DMS53 treated with DMSO at 0.1 percent for 48 hours (cell line): ENCODE measurements at regions not wholly inside any gene's neighbourhood (a gene's known extent, or its start where the extent isn't known, plus 50 kb on each side); places are given as distances from the start of the nearest gene placed in this dataset.

Experiments used
- DNase-seq: peaks from one replicate; lab custom pipeline; 2025; ENCODE audit not compliant: unreplicated experiment; lab: John Stamatoyannopoulos, UW

- no peak for DNase-seq
Measured at GRCh38 chr6:146865756-146866379, 267.1 kb downstream of the ADGB start.

GRCh38 chr6:146866731-146867414 lies 268.1 kb downstream of the ADGB start:
- no peak for DNase-seq

DNA sequence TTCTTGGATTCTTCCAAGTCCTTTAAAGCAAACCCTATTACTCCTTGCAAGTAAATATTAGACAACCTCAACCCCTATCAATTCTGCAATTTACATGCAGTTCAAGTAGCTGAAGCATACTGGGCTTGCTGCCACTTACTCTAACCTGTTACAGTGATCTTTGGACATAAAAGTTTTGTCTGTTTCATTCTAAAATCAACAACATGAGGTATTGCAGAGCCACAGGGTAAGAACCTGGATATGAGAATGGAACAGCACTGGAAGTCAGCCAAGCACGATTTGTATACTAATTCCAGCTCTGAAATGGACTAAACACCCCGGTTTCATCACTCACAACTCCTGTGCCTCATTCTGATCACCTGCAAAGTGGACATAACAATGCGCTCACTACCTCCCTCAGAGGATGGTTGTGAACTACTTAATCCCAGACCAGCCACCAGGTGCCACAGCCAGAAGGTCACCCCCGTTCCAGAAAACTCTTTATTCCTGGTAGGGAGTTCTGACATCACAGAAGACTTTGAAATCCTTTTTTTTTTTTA lies 270.0 kb downstream of the ADGB start:
- DNase-seq, result no peak

DNA sequence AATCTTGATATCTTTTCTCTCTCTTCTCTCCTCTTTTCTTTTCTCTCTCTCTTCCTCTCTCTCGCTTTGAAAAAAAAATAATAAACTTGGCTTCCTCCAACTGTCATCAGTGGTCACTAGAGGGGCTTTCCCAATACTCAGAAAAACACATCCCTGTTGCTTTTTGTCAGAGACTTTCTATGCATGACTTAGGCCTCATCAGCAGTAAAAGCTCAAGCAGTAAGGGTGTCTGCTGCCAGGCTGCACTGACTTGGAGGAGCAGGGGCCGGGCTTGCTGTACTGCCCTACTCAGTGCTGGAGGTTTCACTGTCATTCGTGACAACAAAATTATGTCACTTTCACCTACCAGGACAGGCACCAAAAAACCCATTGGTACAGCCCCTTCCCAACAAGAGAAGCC lies 272.0 kb downstream of the ADGB start:
- no peak for DNase-seq

DNA sequence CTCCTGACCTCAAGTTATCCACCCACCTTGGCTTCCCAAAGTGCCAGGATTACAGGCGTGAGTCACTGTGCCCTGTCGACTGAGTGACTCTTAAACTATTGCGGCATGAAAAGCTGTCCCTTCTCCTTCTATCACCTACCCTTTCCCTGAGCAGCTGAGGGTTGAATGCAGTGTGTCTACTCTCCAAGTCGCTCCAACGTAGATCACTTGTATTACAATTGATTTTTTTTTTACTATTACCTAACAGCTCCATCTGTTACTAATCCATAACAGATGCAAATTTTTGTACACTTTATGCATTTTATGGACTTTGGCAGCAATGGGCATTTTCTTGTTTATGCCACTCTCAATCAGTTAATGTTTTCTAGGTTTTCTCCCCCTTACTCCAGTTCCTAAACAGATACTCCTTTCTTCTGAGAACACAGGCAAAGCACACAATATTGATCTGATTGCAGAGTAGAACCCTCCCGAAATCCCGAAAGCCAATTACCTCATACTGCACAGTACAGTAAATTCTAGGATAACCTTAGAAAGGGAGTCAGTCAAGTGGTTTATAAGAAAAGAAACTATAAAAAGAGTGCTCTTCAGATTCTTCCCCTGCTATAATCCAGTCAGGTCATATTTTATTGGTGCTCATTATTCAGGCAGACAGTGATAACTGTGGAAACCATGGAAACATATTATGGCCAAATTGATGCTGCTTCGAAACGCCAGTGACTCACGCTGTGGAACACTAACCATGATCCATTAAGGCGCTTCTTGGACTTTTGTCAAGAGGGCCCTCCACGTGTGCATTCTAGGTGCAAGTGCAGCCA lies 273.0 kb downstream of the ADGB start:
- DNase-seq, result no peak

DNA sequence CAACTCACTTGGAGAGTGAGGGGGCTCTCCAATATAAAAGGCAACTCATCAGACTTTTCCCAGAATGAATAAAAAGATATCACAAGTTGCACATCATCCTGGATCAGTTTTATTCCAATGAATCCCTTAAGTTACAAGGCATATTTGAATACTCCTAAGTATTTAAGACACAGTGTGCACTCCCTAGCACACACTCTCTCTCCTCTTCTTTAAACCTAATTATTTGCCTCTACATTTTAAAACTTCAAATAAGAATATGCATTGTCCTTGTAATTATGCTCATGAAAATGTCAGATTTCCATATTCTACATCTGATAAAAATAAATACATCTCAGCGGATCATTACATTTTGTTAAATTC lies 273.6 kb downstream of the ADGB start:
- no peak for DNase-seq

DNA sequence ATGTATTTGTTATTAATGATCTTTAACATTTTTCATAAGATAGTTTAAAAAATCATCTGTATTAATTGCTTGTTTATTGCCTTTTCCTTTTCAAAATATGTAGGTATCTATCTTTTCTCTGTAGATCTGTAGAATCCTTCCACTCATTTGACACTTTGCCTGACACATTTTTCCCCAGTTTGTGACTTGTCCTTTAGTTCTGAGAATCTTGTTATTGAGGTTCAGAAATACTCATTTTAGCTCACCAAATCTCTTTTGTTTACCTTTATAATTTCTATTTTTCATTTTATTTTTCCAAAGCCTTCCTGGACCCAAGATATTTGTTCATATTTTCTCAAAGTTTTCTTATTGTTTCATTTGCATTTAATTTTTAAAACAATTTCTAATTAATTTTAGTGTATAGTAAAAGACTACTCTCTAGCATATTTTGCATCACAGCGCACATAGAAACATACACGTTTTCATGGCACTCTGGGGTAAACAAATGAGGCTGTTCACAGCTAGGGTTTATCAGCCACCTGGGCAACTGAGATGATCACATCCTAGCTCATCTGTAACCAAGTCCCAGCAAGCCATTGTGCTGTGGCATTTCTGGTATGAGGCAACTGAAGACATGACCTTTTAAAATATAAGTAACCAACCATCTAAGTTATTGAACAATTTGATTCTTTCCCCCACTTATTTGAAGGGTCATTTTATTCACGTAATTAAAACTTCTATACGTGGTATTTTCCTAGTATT lies 275.7 kb downstream of the ADGB start:
- no peak for DNase-seq

- DNase-seq, result no peak
Measured at GRCh38 chr6:146875927-146876270, 277.1 kb downstream of the ADGB start.

GRCh38 chr6:146876271-146877151 lies 277.7 kb downstream of the ADGB start:
- DNase-seq, result no peak

- DNase-seq, result no peak
Measured at GRCh38 chr6:146878168-146878951, 279.6 kb downstream of the ADGB start.

DNA sequence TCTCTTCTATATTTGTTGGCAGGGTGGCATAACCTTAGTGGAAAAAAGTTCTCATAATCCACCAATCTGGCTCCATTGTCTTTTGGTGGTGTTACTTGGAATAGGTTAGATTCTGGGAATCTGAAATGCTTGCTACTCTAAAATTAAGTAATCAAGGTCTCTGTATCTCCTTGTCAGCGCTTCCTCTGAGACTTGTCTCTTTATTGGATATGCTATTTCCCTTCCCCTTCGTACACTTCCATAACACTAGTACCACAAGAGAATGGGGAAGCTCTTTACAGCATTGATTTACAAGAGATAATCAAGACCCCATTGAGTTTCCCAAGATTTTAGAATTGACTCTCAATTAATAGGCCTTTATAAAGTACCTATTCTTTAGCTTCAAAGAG lies 280.2 kb downstream of the ADGB start:
- DNase-seq, result no peak

- no peak for DNase-seq
Measured at GRCh38 chr6:146879406-146880117, 280.8 kb downstream of the ADGB start.

- DNase-seq, result no peak
Measured at GRCh38 chr6:146881228-146882181, 282.7 kb downstream of the ADGB start.

- DNase-seq, result no peak
Measured at GRCh38 chr6:146883640-146884531, 285.1 kb downstream of the ADGB start.

- no peak for DNase-seq
Measured at GRCh38 chr6:146884728-146885127, 286.0 kb downstream of the ADGB start.

- no peak for DNase-seq
Measured at GRCh38 chr6:146885708-146886457, 287.1 kb downstream of the ADGB start.
